NCI-H446 treated with DMSO at 0.1 percent for 48 hours (cell line): ENCODE measurements at regions not wholly inside any gene's neighbourhood (a gene's known extent, or its start where the extent isn't known, plus 50 kb on each side); places are given as distances from the start of the nearest gene placed in this dataset.

Source experiments
- DNase-seq: peaks from one replicate; lab custom pipeline; 2025; lab: John Stamatoyannopoulos, UW

GRCh38 chr1:208640295-208640694, 396.1 kb upstream of the PLXNA2 start:
- no peak for DNase-seq

GRCh38 chr1:208641579-208642280, 397.5 kb upstream of the PLXNA2 start:
- no peak for DNase-seq

GRCh38 chr1:208643005-208643597, 398.9 kb upstream of the PLXNA2 start:
- DNase-seq: no peak

GRCh38 chr1:208644401-208645160, 400.4 kb upstream of the PLXNA2 start:
- peak; percentile 54 for DNase-seq

- no peak for DNase-seq
These were observed 402.2 kb upstream of the PLXNA2 start for GRCh38 chr1:208646431-208646830.

GRCh38 chr1:208648146-208648545, 404.0 kb upstream of the PLXNA2 start:
- DNase-seq: no peak

GRCh38 chr1:208652296-208653160, 408.3 kb upstream of the PLXNA2 start:
- DNase-seq: peak; percentile 90

GRCh38 chr1:208653426-208653825, 409.2 kb upstream of the PLXNA2 start:
- no peak for DNase-seq

GRCh38 chr1:208654241-208654640, 410.1 kb upstream of the PLXNA2 start:
- peak; percentile 15 for DNase-seq

- no peak for DNase-seq
These were observed 421.8 kb upstream of the PLXNA2 start for GRCh38 chr1:208665936-208666335.

GRCh38 chr1:208668991-208669390, 424.8 kb upstream of the PLXNA2 start:
- DNase-seq: no peak

- no peak for DNase-seq
These were observed 426.6 kb upstream of the PLXNA2 start for GRCh38 chr1:208670778-208671177.

GRCh38 chr1:208681878-208682663, 437.9 kb upstream of the PLXNA2 start:
- no peak for DNase-seq

- DNase-seq: peak; percentile 12
These were observed 438.5 kb upstream of the PLXNA2 start for GRCh38 chr1:208682664-208683013.

GRCh38 chr1:208683141-208683540, 439.0 kb upstream of the PLXNA2 start:
- DNase-seq: no peak

GRCh38 chr1:208684192-208684591, 440.0 kb upstream of the PLXNA2 start:
- no peak for DNase-seq

- no peak for DNase-seq
These were observed 442.4 kb upstream of the PLXNA2 start for GRCh38 chr1:208686592-208686991.

- no peak for DNase-seq
These were observed 444.6 kb upstream of the PLXNA2 start for GRCh38 chr1:208688656-208689315.

GRCh38 chr1:208691012-208691411, 446.8 kb upstream of the PLXNA2 start:
- no peak for DNase-seq

GRCh38 chr1:208709981-208710380, 465.8 kb upstream of the PLXNA2 start:
- DNase-seq: no peak

GRCh38 chr1:208714323-208714722, 470.1 kb upstream of the PLXNA2 start:
- no peak for DNase-seq
